ENCODE measurements at regions not wholly inside any gene's neighbourhood (a gene's known extent, or its start where the extent isn't known, plus 50 kb on each side); places are given as distances from the start of the nearest gene placed in this dataset.
"Not testable (repeated sequence)": the region's sequence is repeated elsewhere in the genome, so short reads cannot be mapped to it uniquely, and the experiment has no call there.

GRCh38 chr5:163022582-163023128, 414.7 kb upstream of the CCNG1 start:
- DNase-seq: no peak

GRCh38 chr5:163023846-163024245, 413.5 kb upstream of the CCNG1 start:
- DNase-seq: no peak

GRCh38 chr5:163024936-163025335, 412.5 kb upstream of the CCNG1 start:
- no peak for DNase-seq

GRCh38 chr5:163033656-163034055, 403.7 kb upstream of the CCNG1 start:
- no peak for DNase-seq

GRCh38 chr5:163041254-163041653, 396.1 kb upstream of the CCNG1 start:
- DNase-seq: no peak

- DNase-seq: no peak
Measured at GRCh38 chr5:163079618-163080017, 357.8 kb upstream of the CCNG1 start.

- no peak for DNase-seq
Measured at GRCh38 chr5:163089230-163089629, 348.2 kb upstream of the CCNG1 start.

- no peak for DNase-seq
Measured at GRCh38 chr5:163089926-163090325, 347.5 kb upstream of the CCNG1 start.

GRCh38 chr5:163094492-163095180, 342.8 kb upstream of the CCNG1 start:
- no peak for DNase-seq

- no peak for DNase-seq
Measured at GRCh38 chr5:163104464-163104863, 332.9 kb upstream of the CCNG1 start.

GRCh38 chr5:163105456-163105855, 331.9 kb upstream of the CCNG1 start:
- no peak for DNase-seq

- DNase-seq: no peak
Measured at GRCh38 chr5:163106098-163106497, 331.3 kb upstream of the CCNG1 start.

- no peak for DNase-seq
Measured at GRCh38 chr5:163108351-163108750, 329.0 kb upstream of the CCNG1 start.

- DNase-seq: no peak
Measured at GRCh38 chr5:163115011-163115410, 322.4 kb upstream of the CCNG1 start.

- not testable (repeated sequence) for DNase-seq
Measured at GRCh38 chr5:163116618-163117017, 320.8 kb upstream of the CCNG1 start.

GRCh38 chr5:163134061-163134460, 303.3 kb upstream of the CCNG1 start:
- DNase-seq: no peak

- DNase-seq: no peak
Measured at GRCh38 chr5:163135849-163136248, 301.5 kb upstream of the CCNG1 start.

- DNase-seq: no peak
Measured at GRCh38 chr5:163161512-163161911, 275.9 kb upstream of the CCNG1 start.

- DNase-seq: no peak
Measured at GRCh38 chr5:163162645-163163044, 274.8 kb upstream of the CCNG1 start.

GRCh38 chr5:163163858-163164257, 273.5 kb upstream of the CCNG1 start:
- no peak for DNase-seq

- no peak for DNase-seq
Measured at GRCh38 chr5:163165277-163165676, 272.1 kb upstream of the CCNG1 start.

GRCh38 chr5:163170161-163170560, 267.2 kb upstream of the CCNG1 start:
- DNase-seq: not testable (repeated sequence)

GRCh38 chr5:163172540-163173338, 264.7 kb upstream of the CCNG1 start:
- DNase-seq: no peak

GRCh38 chr5:163177971-163178370, 259.4 kb upstream of the CCNG1 start:
- DNase-seq: no peak
